WTC11 (cell line): ENCODE measurements at regions not wholly inside any gene's neighbourhood (a gene's known extent, or its start where the extent isn't known, plus 50 kb on each side); places are given as distances from the start of the nearest gene placed in this dataset.

Experiments used
- ATAC-seq: fragments of 200-7000 bp; cut with Tn5 transposase; 2 replicates; pipeline ENCODE4 v1.10.0; 2021; ENCODE audit warnings: mild to moderate bottlenecking, moderate library complexity
- CTCF ChIA-PET: fragments of 300-600 bp; sonication (Branson Sonifier 250); formaldehyde crosslinking; loops from one replicate; lab custom pipeline; 2021; ENCODE audit warnings: antibody characterized with exemption; lab: Charles Lee
- POLR2A ChIA-PET: fragments of 350-600 bp; sonication (Branson Sonifier 250); formaldehyde crosslinking; loops from one replicate; lab custom pipeline; 2021; ENCODE audit warnings: antibody characterized with exemption; lab: Charles Lee
- DNase-seq: peaks from one replicate; pipeline ENCODE4 v3.0.0; 2021; ENCODE audit warnings: low spot score
- H3K27ac Mint-ChIP-seq: 2 replicates; pipeline ENCODE4 v1.8.0; 2021; ENCODE audit warnings: mixed read lengths
- H3K27me3 Mint-ChIP-seq: 2 replicates; pipeline ENCODE4 v1.8.0; 2021; ENCODE audit warnings: low read depth, mild to moderate bottlenecking, moderate library complexity, mixed read lengths
- H3K36me3 Mint-ChIP-seq: 2 replicates; pipeline ENCODE4 v1.8.0; 2021; ENCODE audit warnings: mixed read lengths
- H3K4me1 Mint-ChIP-seq: 2 replicates; pipeline ENCODE4 v1.8.0; 2022; ENCODE audit warnings: mixed read lengths
- H3K4me3 Mint-ChIP-seq: 2 replicates; pipeline ENCODE4 v1.8.0; 2021; ENCODE audit warnings: mild to moderate bottlenecking, moderate library complexity, mixed read lengths
- H3K9me3 Mint-ChIP-seq: 2 replicates; pipeline ENCODE4 v1.8.0; 2021; ENCODE audit warnings: mixed read lengths
- ATF1 ChIP-seq: sonication (generic); formaldehyde crosslinking; IDR thresholded peaks from 2 replicates; pipeline ENCODE4 v1.8.1; 2023; ENCODE audit warnings: mild to moderate bottlenecking, moderate library complexity, missing genetic modification reagents
- CDX4 ChIP-seq: fragments of 250-450 bp; sonication (Bioruptor Pico); IDR thresholded peaks from 2 replicates; pipeline ENCODE4 v1.9.0; 2021; ENCODE audit warnings: moderate library complexity, mild to moderate bottlenecking, inconsistent platforms, borderline replicate concordance
- CREM ChIP-seq: sonication (generic); formaldehyde crosslinking; IDR thresholded peaks from 2 replicates; pipeline ENCODE4 v1.8.1; 2022; ENCODE audit warnings: mild to moderate bottlenecking, missing genetic modification reagents, moderate library complexity
- CTCF ChIP-seq: fragments of 200-600 bp; IDR thresholded peaks from 2 replicates; pipeline ENCODE4 v1.8.0; 2022; ENCODE audit warnings: antibody characterized with exemption
- EMX1 ChIP-seq: fragments of 250-450 bp; sonication (Bioruptor Pico); IDR thresholded peaks from 2 replicates; pipeline ENCODE4 v1.8.0; 2021; ENCODE audit warnings: mild to moderate bottlenecking
- HMGA2 ChIP-seq: fragments of 250-450 bp; sonication (Bioruptor Pico); IDR thresholded peaks from 2 replicates; pipeline ENCODE4 v1.4.0; 2021; ENCODE audit warnings: mild to moderate bottlenecking, moderate library complexity
- MXD4 ChIP-seq: fragments of 250-450 bp; sonication (Bioruptor Pico); IDR thresholded peaks from 2 replicates; pipeline ENCODE4 v1.8.0; 2021; ENCODE audit warnings: mild to moderate bottlenecking, moderate library complexity, borderline replicate concordance
- NFATC4 ChIP-seq: fragments of 250-450 bp; sonication (Bioruptor Pico); IDR thresholded peaks from 2 replicates; pipeline ENCODE4 v1.9.0; 2021; ENCODE audit warnings: mild to moderate bottlenecking
- SOX15 ChIP-seq: fragments of 250-450 bp; sonication (Bioruptor Pico); IDR thresholded peaks from 2 replicates; pipeline ENCODE4 v1.9.0; 2021; ENCODE audit warnings: mild to moderate bottlenecking
- ZNF232 ChIP-seq: sonication (generic); formaldehyde crosslinking; IDR thresholded peaks from 2 replicates; pipeline ENCODE4 v1.8.0; 2022; ENCODE audit warnings: mild to moderate bottlenecking, missing genetic modification reagents
- ZNF263 ChIP-seq: sonication (generic); formaldehyde crosslinking; IDR thresholded peaks from 2 replicates; pipeline ENCODE4 v1.8.1; 2022; ENCODE audit warnings: low read depth, mild to moderate bottlenecking, moderate library complexity, missing genetic modification reagents
- ZNF281 ChIP-seq: sonication (generic); formaldehyde crosslinking; IDR thresholded peaks from 2 replicates; pipeline ENCODE4 v1.8.0; 2023; ENCODE audit warnings: mild to moderate bottlenecking, missing genetic modification reagents
- ZNF317 ChIP-seq: sonication (generic); formaldehyde crosslinking; IDR thresholded peaks from 2 replicates; pipeline ENCODE4 v1.8.1; 2023; ENCODE audit warnings: low read depth, mild to moderate bottlenecking, moderate library complexity, missing genetic modification reagents, borderline replicate concordance
- ZNF396 ChIP-seq: fragments of 250-450 bp; sonication (Bioruptor Pico); IDR thresholded peaks from 2 replicates; pipeline ENCODE4 v1.8.0; 2021; ENCODE audit warnings: mild to moderate bottlenecking, moderate library complexity, borderline replicate concordance
- ZNF423 ChIP-seq: fragments of 250-450 bp; sonication (Bioruptor Pico); IDR thresholded peaks from 2 replicates; pipeline ENCODE4 v2.1.2; 2022; ENCODE audit warnings: mild to moderate bottlenecking, moderate library complexity
- TF ChIP-seq, protein P1 (sequence below): sonication (generic); formaldehyde crosslinking; IDR thresholded peaks from 2 replicates; pipeline ENCODE4 v1.8.1; 2022; ENCODE audit warnings: low read depth, mild to moderate bottlenecking, moderate library complexity, missing genetic modification reagents, borderline replicate concordance
- TF ChIP-seq, protein P2 (sequence below): sonication (generic); formaldehyde crosslinking; conservative IDR thresholded peaks from 2 replicates; pipeline ENCODE4 v1.8.1; 2022; ENCODE audit warnings: mild to moderate bottlenecking, missing genetic modification reagents
- TF ChIP-seq, protein P3 (sequence below): sonication (generic); formaldehyde crosslinking; IDR thresholded peaks from 2 replicates; pipeline ENCODE4 v1.8.1; 2023; ENCODE audit warnings: mild to moderate bottlenecking, missing genetic modification reagents, moderate library complexity
- TF ChIP-seq, protein P4 (sequence below): fragments of 250-450 bp; sonication (Bioruptor Pico); IDR thresholded peaks from 2 replicates; pipeline ENCODE4 v2.1.2; 2022; ENCODE audit warnings: mild to moderate bottlenecking, moderate library complexity
- TF ChIP-seq, protein P5 (sequence below): sonication (generic); formaldehyde crosslinking; IDR thresholded peaks from 2 replicates; pipeline ENCODE4 v1.8.0; 2023; ENCODE audit warnings: missing genetic modification reagents

GRCh38 chr6:133055441-133055966 lies 185.7 kb upstream of the EYA4 start (continued):
- TF ChIP-seq, protein P1, sequence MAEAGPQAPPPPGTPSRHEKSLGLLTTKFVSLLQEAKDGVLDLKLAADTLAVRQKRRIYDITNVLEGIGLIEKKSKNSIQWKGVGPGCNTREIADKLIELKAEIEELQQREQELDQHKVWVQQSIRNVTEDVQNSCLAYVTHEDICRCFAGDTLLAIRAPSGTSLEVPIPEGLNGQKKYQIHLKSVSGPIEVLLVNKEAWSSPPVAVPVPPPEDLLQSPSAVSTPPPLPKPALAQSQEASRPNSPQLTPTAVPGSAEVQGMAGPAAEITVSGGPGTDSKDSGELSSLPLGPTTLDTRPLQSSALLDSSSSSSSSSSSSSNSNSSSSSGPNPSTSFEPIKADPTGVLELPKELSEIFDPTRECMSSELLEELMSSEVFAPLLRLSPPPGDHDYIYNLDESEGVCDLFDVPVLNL: no peak
- TF ChIP-seq ZNF317 (CRISPR knock-in tag) (no peak), CDX4 (CRISPR knock-in tag) (no peak), ZNF263 (CRISPR knock-in tag) (no peak), EMX1 (CRISPR knock-in tag) (no peak), NFATC4 (CRISPR knock-in tag) (no peak), CREM (CRISPR knock-in tag) (no peak), CTCF (no peak)
- TF ChIP-seq, protein P2, sequence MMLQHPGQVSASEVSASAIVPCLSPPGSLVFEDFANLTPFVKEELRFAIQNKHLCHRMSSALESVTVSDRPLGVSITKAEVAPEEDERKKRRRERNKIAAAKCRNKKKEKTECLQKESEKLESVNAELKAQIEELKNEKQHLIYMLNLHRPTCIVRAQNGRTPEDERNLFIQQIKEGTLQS: no peak
- TF ChIP-seq, protein P3, sequence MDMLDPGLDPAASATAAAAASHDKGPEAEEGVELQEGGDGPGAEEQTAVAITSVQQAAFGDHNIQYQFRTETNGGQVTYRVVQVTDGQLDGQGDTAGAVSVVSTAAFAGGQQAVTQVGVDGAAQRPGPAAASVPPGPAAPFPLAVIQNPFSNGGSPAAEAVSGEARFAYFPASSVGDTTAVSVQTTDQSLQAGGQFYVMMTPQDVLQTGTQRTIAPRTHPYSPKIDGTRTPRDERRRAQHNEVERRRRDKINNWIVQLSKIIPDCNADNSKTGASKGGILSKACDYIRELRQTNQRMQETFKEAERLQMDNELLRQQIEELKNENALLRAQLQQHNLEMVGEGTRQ (CRISPR knock-in tag): no peak
- TF ChIP-seq, protein P4, sequence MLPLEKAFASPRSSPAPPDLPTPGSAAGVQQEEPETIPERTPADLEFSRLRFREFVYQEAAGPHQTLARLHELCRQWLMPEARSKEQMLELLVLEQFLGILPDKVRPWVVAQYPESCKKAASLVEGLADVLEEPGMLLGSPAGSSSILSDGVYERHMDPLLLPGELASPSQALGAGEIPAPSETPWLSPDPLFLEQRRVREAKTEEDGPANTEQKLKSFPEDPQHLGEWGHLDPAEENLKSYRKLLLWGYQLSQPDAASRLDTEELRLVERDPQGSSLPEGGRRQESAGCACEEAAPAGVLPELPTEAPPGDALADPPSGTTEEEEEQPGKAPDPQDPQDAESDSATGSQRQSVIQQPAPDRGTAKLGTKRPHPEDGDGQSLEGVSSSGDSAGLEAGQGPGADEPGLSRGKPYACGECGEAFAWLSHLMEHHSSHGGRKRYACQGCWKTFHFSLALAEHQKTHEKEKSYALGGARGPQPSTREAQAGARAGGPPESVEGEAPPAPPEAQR: no peak

- no peak for ATAC-seq
- Mint-ChIP-seq H3K36me3 (no peaks in the 10 kb centered on the region), H3K9me3 (no peaks in the 10 kb centered on the region), H3K27ac (no peak overlapping the region), H3K27me3 (no peaks in the 10 kb centered on the region), H3K4me1 (peaks cover 36% of the 10 kb centered on the region), H3K4me3 (no peak overlapping the region)
- no peak for DNase-seq
- TF ChIP-seq, protein P1: no peak
- TF ChIP-seq MXD4 (CRISPR knock-in tag) (no peak), ZNF423 (no peak)
- ChIA-PET POLR2A (no interaction called here), CTCF (no interaction called here)
Observed at GRCh38 chr6:133057352-133057751, 183.8 kb upstream of the EYA4 start.

GRCh38 chr6:133062077-133062476 lies 179.1 kb upstream of the EYA4 start:
- peaks cover 1% of the 10 kb centered on the region for H3K4me1 Mint-ChIP-seq
- POLR2A ChIA-PET: no interaction called here
- TF ChIP-seq HMGA2 (CRISPR knock-in tag) (no peak), SOX15 (no peak), ATF1 (CRISPR knock-in tag) (no peak), ZNF317 (CRISPR knock-in tag) (no peak), ZNF396 (CRISPR knock-in tag) (no peak), MXD4 (CRISPR knock-in tag) (no peak), ZNF281 (CRISPR knock-in tag) (no peak), ZNF232 (CRISPR knock-in tag) (no peak)
- TF ChIP-seq, protein P5, sequence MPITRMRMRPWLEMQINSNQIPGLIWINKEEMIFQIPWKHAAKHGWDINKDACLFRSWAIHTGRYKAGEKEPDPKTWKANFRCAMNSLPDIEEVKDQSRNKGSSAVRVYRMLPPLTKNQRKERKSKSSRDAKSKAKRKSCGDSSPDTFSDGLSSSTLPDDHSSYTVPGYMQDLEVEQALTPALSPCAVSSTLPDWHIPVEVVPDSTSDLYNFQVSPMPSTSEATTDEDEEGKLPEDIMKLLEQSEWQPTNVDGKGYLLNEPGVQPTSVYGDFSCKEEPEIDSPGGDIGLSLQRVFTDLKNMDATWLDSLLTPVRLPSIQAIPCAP (CRISPR knock-in tag): no peak
- H3K27me3 Mint-ChIP-seq: no peaks in the 10 kb centered on the region
- H3K4me3 Mint-ChIP-seq: no peak overlapping the region
- ATAC-seq (no peak), DNase-seq (no peak)
- no peaks in the 10 kb centered on the region for H3K36me3 Mint-ChIP-seq
- no peak overlapping the region for H3K27ac Mint-ChIP-seq
- no peaks in the 10 kb centered on the region for H3K9me3 Mint-ChIP-seq
- CTCF ChIA-PET: no interaction called here
